ENCODE measurements at regions not wholly inside any gene's neighbourhood (a gene's known extent, or its start where the extent isn't known, plus 50 kb on each side); places are given as distances from the start of the nearest gene placed in this dataset.

GRCh38 chr7:85564861-85565260, 378.0 kb upstream of the SEMA3D start:
- TF ChIP-seq CTCF (IDR thresholded peaks at IDR 0.05) (no peak), ZFX (IDR thresholded peaks at IDR 0.05; ENCODE audit: borderline replicate concordance) (no peak)
